HEK293 (cell line): ENCODE measurements at regions not wholly inside any gene's neighbourhood (a gene's known extent, or its start where the extent isn't known, plus 50 kb on each side); places are given as distances from the start of the nearest gene placed in this dataset.

Source experiments
- CTCF ChIA-PET: fragments of 350-600 bp; formaldehyde crosslinking; extraction: SDS; loops from one replicate; lab custom pipeline; 2021; ENCODE audit warnings: antibody characterized with exemption; lab: Yijun Ruan, JAX
- POLR2A ChIA-PET: fragments of 300-600 bp; formaldehyde crosslinking; extraction: SDS; loops from one replicate; lab custom pipeline; 2020; ENCODE audit warnings: antibody characterized with exemption, inconsistent platforms; lab: Yijun Ruan, JAX
- H3K27ac ChIP-seq: fragments of 200-500 bp; sonication (Bioruptor generic); 2 replicates; pipeline ENCODE4 v1.5.1; 2014; ENCODE audit warnings: low read depth, low read length, control low read depth, inconsistent platforms; ENCODE audit errors: extremely low read depth
- H3K36me3 ChIP-seq, 2 experiments: fragments of 200-500 bp in 1 of 2; sonication (Bioruptor generic) in 1 of 2; 1 replicate in 1 of 2; 2 replicates in 1 of 2; pipeline ENCODE4 v1.5.1; 2014 to 2017; ENCODE audit warnings: inconsistent platforms in 2 of 2, low read length in 2 of 2; ENCODE audit not compliant: control insufficient read depth in 2 of 2, insufficient read depth in 1 of 2
- H3K4me1 ChIP-seq: fragments of 200-500 bp; sonication (Bioruptor generic); 2 replicates; pipeline ENCODE4 v1.5.1; 2014; ENCODE audit warnings: mild to moderate bottlenecking, low read length, inconsistent platforms; ENCODE audit not compliant: control insufficient read depth, insufficient read depth
- H3K4me3 ChIP-seq: 2 replicates; pipeline ENCODE4 v1.5.1; 2011; ENCODE audit warnings: low read depth, mild to moderate bottlenecking, control low read depth, low read length, moderate library complexity
- H3K9me3 ChIP-seq: fragments of 200-500 bp; sonication (Bioruptor generic); 2 replicates; pipeline ENCODE4 v1.5.1; 2014; ENCODE audit warnings: low read depth, low read length, inconsistent platforms; ENCODE audit not compliant: control insufficient read depth, insufficient read depth
- SALL2 ChIP-seq: fragments of 450-650 bp; formaldehyde crosslinking; IDR thresholded peaks from 2 replicates; pipeline ENCODE4 v1.5.0; 2017; ENCODE audit warnings: missing biosample characterization, mild to moderate bottlenecking, missing genetic modification characterization, borderline replicate concordance
- SETDB1 ChIP-seq: IDR thresholded peaks from one replicate; pipeline ENCODE4 v1.6.1; 2017; ENCODE audit warnings: mild to moderate bottlenecking, low read length, moderate library complexity, mixed read lengths; ENCODE audit not compliant: insufficient read length
- ZFHX2 ChIP-seq: fragments of 450-650 bp; formaldehyde crosslinking; conservative IDR thresholded peaks from 2 replicates; pipeline ENCODE4 v1.5.1; 2016; ENCODE audit warnings: missing biosample characterization, missing genetic modification characterization
- ZNF18 ChIP-seq: fragments of 450-650 bp; formaldehyde crosslinking; IDR thresholded peaks from 2 replicates; pipeline ENCODE4 v1.5.1; 2016; ENCODE audit warnings: missing biosample characterization, missing genetic modification characterization
- ZNF510 ChIP-seq: fragments of 450-650 bp; formaldehyde crosslinking; IDR thresholded peaks from 2 replicates; pipeline ENCODE4 v1.5.1; 2018; ENCODE audit warnings: mild to moderate bottlenecking, missing genetic modification characterization, missing biosample characterization; ENCODE audit not compliant: insufficient replicate concordance
- ZNF549 ChIP-seq: fragments of 450-650 bp; IDR thresholded peaks from 2 replicates; pipeline ENCODE4 v1.5.1; 2018; ENCODE audit warnings: missing biosample characterization, missing genetic modification characterization, mild to moderate bottlenecking, inconsistent platforms, moderate library complexity
- ZNF560 ChIP-seq: fragments of 450-650 bp; formaldehyde crosslinking; IDR thresholded peaks from 2 replicates; pipeline ENCODE4 v1.5.1; 2017; ENCODE audit warnings: missing biosample characterization, missing genetic modification characterization, borderline replicate concordance
- ZNF561 ChIP-seq: fragments of 450-650 bp; IDR thresholded peaks from 2 replicates; pipeline ENCODE4 v1.5.1; 2018; ENCODE audit warnings: missing biosample characterization, missing genetic modification characterization, borderline replicate concordance
- ZNF792 ChIP-seq: fragments of 450-650 bp; formaldehyde crosslinking; IDR thresholded peaks from 2 replicates; pipeline ENCODE4 v1.5.1; 2016; ENCODE audit warnings: missing biosample characterization, missing genetic modification characterization
- ZSCAN30 ChIP-seq: fragments of 450-650 bp; IDR thresholded peaks from 2 replicates; pipeline ENCODE4 v1.5.1; 2018; ENCODE audit warnings: missing biosample characterization, mild to moderate bottlenecking, missing genetic modification characterization, moderate library complexity
- TF ChIP-seq, protein P1 (sequence below): fragments of 450-650 bp; formaldehyde crosslinking; IDR thresholded peaks from 2 replicates; pipeline ENCODE4 v1.5.1; 2016; ENCODE audit warnings: missing biosample characterization, missing genetic modification characterization
- TF ChIP-seq, protein P2 (sequence below): fragments of 450-650 bp; formaldehyde crosslinking; IDR thresholded peaks from 2 replicates; pipeline ENCODE4 v1.5.1; 2016; ENCODE audit warnings: missing biosample characterization, missing genetic modification characterization

- TF ChIP-seq ZFHX2 (tag by site-specific recombination), result 0 out of 2 replicates have a peak, but pooled peaks have one; percentile 50
- TF ChIP-seq ZNF560 (tag by site-specific recombination), result no peak
- ChIA-PET POLR2A (no interaction called here), CTCF (interaction anchor here (0.7 to 2.2 kb wide), 2 partner anchors 11 to 94 kb away, joined by 3 to 8 read pairs; no protein-coding TSS in a partner anchor)
- Histone ChIP-seq H3K27ac (no peak overlapping the region), H3K4me3 (no peak overlapping the region), H3K36me3 (no peaks in the 10 kb centered on the region), H3K4me1 (no peaks in the 10 kb centered on the region), H3K9me3 (no peaks in the 10 kb centered on the region)
Observed at GRCh38 chr16:86026171-86026910, 127.4 kb downstream of the IRF8 start.

DNA sequence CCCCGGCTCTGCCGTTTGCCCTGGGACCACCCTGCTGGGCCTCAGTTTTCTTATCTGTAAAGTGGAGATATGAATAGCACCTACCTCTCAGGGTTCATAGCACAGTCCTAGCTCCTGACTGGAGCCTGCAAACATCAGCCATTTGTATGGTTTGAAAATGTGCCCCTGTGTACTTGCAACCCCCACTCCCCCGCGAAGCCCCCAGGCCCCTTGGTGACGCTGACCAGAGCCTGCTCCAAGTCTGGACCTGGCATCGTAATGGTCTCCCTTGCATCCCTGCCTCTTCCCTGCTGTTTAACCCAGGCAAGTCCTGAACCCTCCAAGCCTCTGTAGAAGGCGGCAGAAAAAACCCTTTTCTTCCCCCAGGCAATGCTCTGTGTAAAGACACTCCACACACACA is 128.0 kb downstream of the IRF8 start:
- Histone ChIP-seq H3K36me3 (no peaks in the 10 kb centered on the region), H3K9me3 (no peaks in the 10 kb centered on the region)
- CTCF ChIA-PET, result no interaction called here
- POLR2A ChIA-PET, result no interaction called here
- TF ChIP-seq ZNF510 (tag by site-specific recombination) (no peak), ZNF561 (tag by site-specific recombination) (no peak), SALL2 (tag by site-specific recombination) (no peak)
- TF ChIP-seq, protein P1, sequence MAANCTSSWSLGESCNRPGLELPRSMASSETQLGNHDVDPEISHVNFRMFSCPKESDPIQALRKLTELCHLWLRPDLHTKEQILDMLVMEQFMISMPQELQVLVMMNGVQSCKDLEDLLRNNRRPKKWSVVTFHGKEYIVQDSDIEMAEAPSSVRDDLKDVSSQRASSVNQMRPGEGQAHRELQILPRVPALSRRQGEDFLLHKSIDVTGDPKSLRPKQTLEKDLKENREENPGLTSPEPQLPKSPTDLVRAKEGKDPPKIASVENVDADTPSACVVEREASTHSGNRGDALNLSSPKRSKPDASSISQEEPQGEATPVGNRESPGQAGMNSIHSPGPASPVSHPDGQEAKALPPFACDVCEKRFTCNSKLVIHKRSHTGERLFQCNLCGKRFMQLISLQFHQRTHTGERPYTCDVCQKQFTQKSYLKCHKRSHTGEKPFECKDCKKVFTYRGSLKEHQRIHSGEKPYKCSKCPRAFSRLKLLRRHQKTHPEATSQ, result no peak
- TF ChIP-seq, protein P2, sequence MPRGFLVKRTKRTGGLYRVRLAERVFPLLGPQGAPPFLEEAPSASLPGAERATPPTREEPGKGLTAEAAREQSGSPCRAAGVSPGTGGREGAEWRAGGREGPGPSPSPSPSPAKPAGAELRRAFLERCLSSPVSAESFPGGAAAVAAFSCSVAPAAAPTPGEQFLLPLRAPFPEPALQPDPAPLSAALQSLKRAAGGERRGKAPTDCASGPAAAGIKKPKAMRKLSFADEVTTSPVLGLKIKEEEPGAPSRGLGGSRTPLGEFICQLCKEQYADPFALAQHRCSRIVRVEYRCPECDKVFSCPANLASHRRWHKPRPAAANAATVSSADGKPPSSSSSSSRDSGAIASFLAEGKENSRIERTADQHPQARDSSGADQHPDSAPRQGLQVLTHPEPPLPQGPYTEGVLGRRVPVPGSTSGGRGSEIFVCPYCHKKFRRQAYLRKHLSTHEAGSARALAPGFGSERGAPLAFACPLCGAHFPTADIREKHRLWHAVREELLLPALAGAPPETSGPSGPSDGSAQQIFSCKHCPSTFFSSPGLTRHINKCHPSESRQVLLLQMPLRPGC (tag by site-specific recombination), result no peak
- TF ChIP-seq, all 188 proteins: peak for 0
- H3K4me1 ChIP-seq, result 0 out of 2 replicates have a peak, but pooled peaks cover under 1% of the 10 kb centered on the region
- no peak overlapping the region for H3K27ac ChIP-seq
- no peak overlapping the region for H3K4me3 ChIP-seq

GRCh38 chr16:86027373-86028126 is 128.6 kb downstream of the IRF8 start:
- POLR2A ChIA-PET, result no interaction called here
- H3K4me3 ChIP-seq, result no peak overlapping the region
- H3K9me3 ChIP-seq, result no peaks in the 10 kb centered on the region
- CTCF ChIA-PET, result interaction anchor here (0.5 to 0.7 kb wide), 3 partner anchors 12 to 493 kb away, joined by 3 to 5 read pairs (median 3); no protein-coding TSS in a partner anchor
- TF ChIP-seq ZNF18 (tag by site-specific recombination) (no peak), ZNF549 (tag by site-specific recombination) (no peak), SETDB1 (peak; percentile 80), ZSCAN30 (tag by site-specific recombination) (no peak), ZNF792 (tag by site-specific recombination) (no peak)
- H3K4me1 ChIP-seq, result peaks cover 6% of the 10 kb centered on the region; the same call in 1 of the 2 replicates
- no peaks in the 10 kb centered on the region for H3K36me3 ChIP-seq
- H3K27ac ChIP-seq, result no peak overlapping the region
